ENCODE measurements at regions not wholly inside any gene's neighbourhood (a gene's known extent, or its start where the extent isn't known, plus 50 kb on each side); places are given as distances from the start of the nearest gene placed in this dataset.

DNA sequence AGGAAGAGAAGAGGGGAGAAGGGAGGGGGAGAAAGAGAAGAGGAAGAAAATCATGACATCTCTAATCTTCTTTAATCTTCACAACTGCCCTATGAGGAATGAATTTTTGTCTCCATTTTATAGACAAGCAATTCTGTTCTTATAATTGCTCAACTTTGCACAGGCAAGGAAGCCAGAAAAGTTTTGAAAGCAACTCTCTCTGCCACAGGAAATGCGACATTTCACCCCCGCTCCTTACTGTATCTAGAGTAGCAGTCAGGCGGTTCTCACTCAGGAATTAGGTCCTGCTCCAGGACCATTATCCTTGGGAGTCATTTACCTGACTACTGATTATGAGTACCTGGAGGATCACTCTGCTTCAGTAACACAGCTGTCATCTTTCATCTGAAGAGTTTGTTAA lies 69.2 kb upstream of the FAM9A start:
- ChIA-PET CTCF (no interaction called here), POLR2A (no interaction called here)

DNA sequence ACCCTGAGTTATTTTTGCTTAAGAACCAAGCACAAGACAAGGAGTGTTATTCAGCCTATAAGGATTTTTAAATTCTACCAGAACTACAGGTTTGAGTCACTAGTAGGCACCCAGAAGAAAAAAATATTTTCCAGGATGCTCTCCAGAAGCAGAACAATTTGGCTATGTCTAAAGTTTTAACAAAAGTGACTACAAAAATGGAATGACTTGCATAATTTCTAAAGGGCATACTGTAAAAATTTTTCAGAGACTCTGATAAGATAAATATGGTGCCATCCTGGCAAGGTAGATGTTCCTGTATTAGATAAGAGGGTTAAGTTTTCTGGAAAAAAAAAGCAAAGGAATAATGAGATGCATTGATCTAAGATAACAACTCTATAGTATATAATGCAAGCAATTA lies 68.6 kb upstream of the FAM9A start:
- ChIA-PET POLR2A (no interaction called here), CTCF (no interaction called here)

DNA sequence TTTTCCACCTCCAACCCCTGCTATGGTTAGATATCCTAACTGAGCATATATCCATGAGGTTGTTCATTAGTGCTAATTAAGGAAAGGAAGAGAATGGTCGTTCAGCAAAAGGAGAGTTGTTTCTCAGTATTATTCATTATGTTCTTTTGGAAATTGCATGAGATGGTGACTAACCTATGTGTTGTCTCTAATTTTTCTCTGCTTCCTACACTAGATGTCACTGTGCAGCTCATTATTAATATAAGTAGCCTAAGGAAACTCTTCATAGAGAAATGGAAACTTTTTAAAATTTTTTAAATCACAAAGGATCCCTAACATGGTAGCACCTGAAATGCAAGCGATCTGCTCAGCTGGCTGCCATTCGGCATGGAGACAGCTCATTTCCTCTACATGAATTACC lies 67.7 kb upstream of the FAM9A start:
- ChIA-PET POLR2A (no interaction called here), CTCF (no interaction called here)

DNA sequence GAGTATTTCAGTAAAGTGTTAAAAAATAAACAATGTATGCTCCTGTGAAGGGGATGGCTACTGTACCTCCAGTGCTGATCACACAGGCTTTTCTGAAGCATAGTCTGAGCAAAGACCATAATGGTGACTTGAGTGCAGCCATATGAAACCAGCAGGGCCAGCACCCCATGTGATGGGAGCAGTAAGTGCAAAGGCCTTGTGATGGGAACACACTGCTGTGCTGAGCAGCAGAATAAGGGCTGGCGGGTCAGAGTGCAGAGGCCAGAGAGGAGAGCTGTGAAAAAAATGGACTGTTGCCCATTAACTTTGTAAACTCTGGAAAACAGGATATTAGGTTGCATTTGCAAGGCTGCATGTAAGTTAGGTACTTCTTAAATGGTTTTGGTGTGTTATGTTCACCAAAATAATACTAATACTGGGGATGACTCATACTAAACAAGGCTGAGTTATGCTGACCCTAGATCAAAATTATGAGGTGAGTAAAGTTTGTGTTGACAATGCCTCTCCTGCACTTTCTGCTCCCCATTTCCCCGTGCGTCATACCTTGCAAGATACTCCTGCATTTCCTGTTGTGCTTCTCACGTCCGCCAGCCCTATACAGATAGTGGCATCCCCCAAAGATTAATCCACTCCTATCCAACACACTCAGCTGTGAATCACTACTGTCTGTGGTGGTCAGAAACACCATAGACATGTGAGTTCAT lies 67.0 kb upstream of the FAM9A start:
- ChIA-PET POLR2A (no interaction called here), CTCF (no interaction called here)

DNA sequence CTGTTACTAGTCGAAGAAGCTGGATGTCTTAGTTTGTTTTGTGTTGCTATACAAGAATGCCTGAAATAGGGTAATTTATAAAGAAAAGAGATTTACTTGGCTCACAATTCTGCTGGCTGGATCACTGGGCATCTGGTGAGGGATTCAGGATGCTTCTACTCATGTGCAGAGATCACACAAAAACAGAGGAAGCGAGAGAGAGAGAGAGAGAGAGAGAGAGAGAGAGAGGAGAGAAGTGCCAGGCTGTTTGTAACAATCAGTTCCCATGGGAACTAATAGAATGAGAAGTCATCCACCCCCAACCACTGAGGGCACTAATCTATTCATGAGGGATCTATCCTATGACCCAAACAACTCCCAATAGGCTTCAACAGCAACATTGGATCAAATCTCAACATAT lies 66.2 kb upstream of the FAM9A start:
- ChIA-PET POLR2A (no interaction called here), CTCF (no interaction called here)

DNA sequence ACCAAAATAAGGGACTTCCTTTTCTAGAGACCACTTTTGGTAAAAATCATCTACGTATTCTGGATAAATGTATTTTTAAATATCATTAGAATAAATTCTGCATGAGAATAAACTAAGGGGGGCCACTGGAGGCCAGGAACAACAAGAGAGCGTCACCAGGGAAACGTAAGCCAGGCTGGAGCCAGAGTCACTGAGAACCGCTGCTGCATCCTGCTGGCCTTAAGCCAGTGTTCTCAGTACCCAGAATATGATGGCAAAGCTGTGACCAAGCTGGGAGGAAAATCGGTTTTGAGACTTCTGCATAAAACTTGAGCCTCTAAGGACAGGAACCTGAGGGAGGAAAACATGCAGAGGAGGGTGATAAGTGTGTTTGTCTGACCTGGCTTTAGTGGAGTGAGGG lies 63.0 kb upstream of the FAM9A start:
- ChIA-PET CTCF (no interaction called here), POLR2A (no interaction called here)

DNA sequence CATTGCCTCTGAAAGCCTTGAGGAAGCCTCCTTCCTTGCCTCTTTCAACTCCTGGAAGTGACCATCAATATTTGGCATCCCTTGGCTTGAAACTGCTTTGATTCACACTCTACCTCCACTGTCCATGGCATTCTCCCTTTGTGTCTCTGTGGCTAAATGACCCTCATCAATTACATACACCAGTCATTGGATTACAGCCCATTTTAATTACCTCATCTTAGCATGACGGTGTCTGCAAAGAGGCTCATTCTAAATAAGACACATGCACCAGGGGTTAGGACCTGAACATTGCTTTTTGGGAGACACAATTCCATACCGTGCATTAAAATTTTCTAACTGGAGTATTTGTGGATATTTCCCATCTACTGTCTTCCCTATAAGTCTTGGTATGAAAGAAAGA lies 60.7 kb upstream of the FAM9A start:
- ChIA-PET POLR2A (no interaction called here), CTCF (no interaction called here)

DNA sequence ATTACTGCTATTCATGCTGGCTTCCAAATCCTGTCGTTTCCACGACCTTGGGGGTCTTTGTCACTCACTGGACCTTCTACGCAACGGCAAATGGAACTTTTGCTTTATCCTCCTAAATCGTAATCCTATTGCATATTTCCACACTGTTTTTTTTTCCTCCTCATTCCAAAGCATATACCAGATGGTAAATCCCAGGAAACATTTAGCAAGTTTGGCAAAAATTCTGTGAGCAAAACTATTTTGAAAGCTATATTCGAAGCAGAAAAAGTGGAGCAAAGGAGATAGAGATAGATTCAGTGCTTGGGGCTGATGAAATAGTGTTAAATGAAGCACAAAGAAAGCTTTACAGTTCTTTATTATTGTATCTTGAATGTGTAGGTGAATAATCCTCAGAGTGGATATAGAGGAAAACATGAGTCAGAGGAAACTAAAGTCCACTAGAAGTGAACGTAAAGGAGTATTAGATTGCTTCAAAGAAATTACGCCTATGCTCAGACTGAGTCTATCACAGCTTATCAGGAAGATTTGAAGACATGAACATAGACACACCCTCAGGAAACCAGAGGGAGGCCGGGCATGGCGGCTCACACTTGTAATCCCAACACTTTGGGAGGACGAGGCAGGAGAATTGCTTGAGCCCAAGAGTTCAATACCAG lies 50.2 kb upstream of the FAM9A start:
- POLR2A ChIA-PET = no interaction called here
- CTCF ChIA-PET = no interaction called here
